ENCODE measurements at regions not wholly inside any gene's neighbourhood (a gene's known extent, or its start where the extent isn't known, plus 50 kb on each side); places are given as distances from the start of the nearest gene placed in this dataset.
"Not testable (repeated sequence)": the region's sequence is repeated elsewhere in the genome, so short reads cannot be mapped to it uniquely, and the experiment has no call there.

DNA sequence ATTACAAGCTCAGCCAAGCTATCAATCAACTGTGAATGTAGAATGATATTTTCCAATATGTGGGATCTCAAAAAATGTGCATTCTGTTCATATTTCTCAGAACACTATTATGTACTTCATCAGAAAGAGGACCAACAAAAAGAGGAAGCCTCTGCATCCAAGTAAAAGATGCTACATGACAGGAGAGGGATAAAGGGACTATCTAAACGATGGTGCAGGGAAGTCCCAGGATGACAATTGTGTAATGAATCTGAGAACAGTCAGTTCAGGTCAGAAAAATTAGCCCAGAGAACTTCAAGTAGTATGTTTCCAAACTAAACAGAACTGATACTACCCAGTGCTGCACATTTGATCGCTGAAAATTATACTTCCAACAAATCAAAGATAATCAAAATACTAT is 127.0 kb downstream of the ZNF330 start:
- DNase-seq = no peak

DNA sequence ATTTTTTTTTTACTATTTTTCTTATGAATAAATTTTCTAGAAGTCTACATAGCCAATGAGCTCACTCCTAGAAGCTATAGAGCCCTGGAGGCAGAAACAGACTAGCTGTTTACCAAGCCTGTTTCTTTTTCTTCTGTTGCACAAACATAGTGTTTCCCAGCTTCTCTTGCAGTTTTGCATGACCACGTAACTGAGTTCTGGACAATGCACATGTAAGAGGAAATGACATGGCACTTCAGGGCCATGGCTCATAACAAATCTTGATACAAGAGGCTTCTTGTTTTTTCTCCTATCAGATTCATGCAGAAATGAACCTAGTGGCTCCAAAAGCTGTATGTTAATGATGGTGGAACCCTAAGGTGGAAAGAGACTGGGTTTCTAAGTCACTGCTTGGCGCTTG is 127.4 kb downstream of the ZNF330 start:
- DNase-seq = no peak

- DNase-seq = no peak
These were observed 127.9 kb downstream of the ZNF330 start for GRCh38 chr4:141348573-141348972.

GRCh38 chr4:141349236-141349635 is 128.5 kb downstream of the ZNF330 start:
- no peak for DNase-seq

DNA sequence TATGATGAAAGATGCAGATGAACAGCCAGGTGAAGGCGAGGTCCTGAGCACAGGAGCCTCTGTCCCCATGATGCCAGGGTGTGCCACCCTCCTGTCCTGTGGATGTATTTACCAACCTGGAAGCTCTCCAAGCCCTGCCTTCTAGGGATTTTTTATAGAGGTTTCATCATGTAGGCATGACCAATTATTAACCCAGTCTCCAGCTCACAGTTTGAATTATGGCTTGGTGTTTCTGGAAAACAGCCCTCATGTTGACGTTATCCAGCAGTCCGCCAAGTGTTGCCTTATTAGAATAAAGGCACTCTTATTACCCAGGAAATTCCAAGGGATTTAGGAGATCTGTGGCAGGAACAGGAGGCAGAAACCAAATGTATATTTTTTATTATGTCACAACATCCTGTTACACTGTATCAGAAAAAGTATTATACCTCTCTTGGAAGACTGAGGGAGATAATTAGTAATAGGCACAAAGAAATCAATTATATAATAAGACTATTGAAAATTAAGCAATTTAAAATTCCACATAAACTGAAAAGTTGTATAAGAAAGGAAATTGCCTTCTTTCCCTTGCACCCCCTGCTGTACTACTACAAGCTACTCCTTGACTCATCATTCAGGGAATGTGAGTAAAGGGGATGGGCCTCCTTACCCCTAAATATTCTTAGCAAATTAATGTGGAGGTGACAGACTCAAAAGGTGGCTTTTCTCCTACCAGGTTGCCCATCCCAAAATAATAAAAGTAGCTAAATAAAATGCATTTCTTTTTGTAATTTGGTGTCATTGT is 129.6 kb downstream of the ZNF330 start:
- no peak for DNase-seq

DNA sequence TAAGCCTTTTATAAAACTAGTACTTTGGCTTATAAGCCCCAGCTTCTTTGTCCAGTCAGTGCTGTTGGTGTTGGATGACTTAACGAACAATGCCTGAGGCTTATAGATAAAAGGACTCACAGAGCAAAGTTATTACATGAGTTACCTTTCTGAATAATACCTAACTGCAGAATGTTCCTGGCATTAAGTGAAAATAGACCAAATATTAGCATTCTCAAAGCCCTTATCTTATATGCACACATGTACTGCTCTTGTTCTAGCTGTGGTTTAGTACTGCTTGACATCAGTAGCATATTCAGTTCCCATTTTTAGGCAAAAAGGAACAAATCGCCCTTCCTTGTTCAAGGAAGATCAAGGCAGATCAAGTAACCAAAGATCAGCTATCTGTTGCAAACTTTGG is 131.6 kb downstream of the ZNF330 start:
- DNase-seq = no peak

- no peak for DNase-seq
These were observed 132.3 kb downstream of the ZNF330 start for GRCh38 chr4:141352909-141353525.

GRCh38 chr4:141356321-141356962 is 135.7 kb downstream of the ZNF330 start:
- DNase-seq = no peak

- DNase-seq = no peak
These were observed 136.3 kb downstream of the ZNF330 start for GRCh38 chr4:141356963-141357335.

- DNase-seq = not testable (repeated sequence)
These were observed 147.5 kb downstream of the ZNF330 start for GRCh38 chr4:141368241-141368640.

DNA sequence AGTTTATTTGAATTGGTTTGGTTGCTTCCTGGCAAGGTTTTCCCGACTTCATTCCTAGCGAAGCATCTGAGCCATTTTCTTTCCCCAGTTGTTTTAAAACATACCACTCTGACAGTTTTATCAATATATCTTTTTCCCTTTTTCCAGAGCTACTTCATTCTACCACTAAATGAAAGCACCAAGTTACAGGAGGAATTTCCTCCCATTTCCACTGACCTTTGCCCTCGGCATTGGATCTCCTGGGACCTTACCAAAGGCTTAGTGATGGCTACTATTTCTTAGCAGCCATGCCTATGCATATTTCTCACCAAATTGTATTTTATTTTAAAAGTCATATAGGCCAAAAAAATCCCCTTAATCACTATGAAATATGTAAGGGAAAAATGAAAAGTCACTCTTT is 150.5 kb downstream of the ZNF330 start:
- DNase-seq = no peak

DNA sequence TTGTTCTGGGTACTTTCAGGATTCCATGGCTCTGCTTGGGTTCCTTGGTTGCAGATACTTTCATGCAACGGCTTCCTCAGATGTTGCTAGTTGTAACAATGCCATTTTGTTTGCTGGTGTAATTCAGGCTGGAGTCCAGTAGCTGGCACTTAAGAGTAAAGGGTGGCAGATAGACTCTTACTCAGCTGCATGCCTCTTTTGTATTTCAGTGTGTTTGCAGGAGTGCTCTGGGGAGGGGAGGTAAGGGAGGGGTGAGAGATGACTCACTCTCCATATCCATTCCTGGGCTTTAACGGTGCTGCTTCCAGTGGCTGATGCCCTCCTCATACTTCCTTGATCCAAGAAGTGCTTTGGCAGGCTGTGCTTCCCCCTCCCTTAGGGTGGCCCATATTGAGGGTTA is 155.2 kb downstream of the ZNF330 start:
- DNase-seq = no peak

DNA sequence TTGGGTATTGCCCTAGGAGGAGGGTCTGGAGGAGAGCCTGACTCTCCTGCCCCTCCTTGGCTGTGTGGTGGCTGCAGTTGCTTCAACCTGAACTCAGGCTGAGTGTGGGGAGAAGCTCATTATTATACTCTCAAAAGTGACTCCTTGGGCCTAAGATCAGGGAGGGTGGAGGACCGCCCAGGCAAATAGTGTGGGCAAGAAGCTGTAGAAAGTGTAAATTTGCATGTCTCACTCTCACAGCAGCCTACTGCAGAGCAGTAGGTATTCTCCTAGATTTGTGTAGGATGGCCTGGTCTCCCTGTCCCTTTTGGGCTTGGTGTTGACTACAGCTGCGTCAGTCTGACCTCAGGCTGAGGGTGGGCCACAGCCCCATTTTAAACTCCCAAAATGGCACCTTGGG is 156.1 kb downstream of the ZNF330 start:
- no peak for DNase-seq

DNA sequence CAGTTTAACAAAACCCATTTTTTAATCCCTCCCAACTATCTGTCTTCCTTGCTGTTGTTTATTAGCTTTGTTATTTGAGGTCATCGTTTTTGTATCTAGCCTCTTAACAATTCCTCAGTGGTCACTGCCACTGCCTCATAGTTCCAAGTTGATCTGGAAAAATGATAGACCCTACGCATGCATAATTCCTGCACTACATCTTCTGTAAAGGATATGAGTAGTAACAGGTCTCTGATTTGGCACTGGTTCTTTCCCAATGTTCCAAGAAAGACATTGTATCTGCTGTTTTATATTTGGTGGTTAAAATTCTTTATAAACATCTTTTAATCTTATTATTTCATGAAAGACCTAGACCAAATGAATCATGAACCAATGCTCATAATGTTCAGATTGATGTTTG is 166.6 kb downstream of the ZNF330 start:
- no peak for DNase-seq

DNA sequence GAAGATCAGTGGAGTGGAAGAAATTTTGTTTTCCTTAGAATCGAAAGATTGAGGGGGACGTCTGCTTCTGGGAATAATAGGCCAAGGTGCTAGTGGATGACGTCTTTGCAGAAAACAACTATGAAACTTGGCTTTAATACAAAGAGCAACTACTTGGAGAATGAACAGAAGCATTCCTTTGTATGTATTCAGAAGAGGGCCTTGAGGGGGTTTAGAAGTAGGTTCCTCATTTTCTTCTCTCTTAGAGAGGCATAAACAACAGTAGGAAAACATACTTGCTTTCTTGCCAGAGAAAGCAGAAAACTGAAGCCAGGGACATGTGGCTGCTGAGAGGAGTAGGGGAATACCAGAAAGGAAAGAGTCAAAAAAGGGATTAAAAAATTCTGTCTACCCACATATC is 167.8 kb downstream of the ZNF330 start:
- no peak for DNase-seq

DNA sequence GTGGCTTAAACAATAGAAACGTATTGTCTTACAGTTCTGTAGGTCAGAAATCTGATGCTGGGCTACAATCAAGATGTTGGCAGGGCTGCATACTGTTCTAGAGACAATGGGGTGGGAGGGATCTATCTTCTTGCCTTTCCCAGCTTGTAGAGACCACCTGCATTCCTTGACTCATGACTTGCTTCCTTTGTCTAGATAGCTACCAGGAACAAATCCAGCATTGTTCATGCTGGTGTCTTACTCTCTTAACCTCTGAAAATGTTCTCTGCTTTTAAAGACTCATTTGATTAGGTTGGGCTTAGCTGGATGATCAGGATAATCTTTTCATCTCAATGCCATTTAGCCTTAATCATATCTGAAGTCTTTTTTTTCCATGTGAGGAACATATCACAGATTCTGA is 169.0 kb downstream of the ZNF330 start:
- no peak for DNase-seq

GRCh38 chr4:141390571-141390970 is 169.9 kb downstream of the ZNF330 start:
- DNase-seq = no peak

- no peak for DNase-seq
These were observed 170.6 kb downstream of the ZNF330 start for GRCh38 chr4:141391293-141391692.

GRCh38 chr4:141391771-141392170 is 171.1 kb downstream of the ZNF330 start:
- no peak for DNase-seq

GRCh38 chr4:141395246-141395830 is 174.6 kb downstream of the ZNF330 start:
- no peak for DNase-seq

- DNase-seq = no peak
These were observed 175.2 kb downstream of the ZNF330 start for GRCh38 chr4:141395919-141396318.

- DNase-seq = no peak
These were observed 182.0 kb downstream of the ZNF330 start for GRCh38 chr4:141402712-141403111.

GRCh38 chr4:141403782-141404181 is 183.1 kb downstream of the ZNF330 start:
- DNase-seq = no peak

- no peak for DNase-seq
These were observed 185.5 kb downstream of the ZNF330 start for GRCh38 chr4:141406237-141406636.

Data from stimulated activated CD4-positive, alpha-beta T cell treated with anti-CD3 and anti-CD28 coated beads, Interleukin-4, amount 100 ng/mL, for 1 hour (primary cell).